ENCODE measurements at regions not wholly inside any gene's neighbourhood (a gene's known extent, or its start where the extent isn't known, plus 50 kb on each side); places are given as distances from the start of the nearest gene placed in this dataset.
A peak's percentile ranks its signal among the peaks of the same experiment; 100 is the strongest.

- no peak for DNase-seq (ENCODE audit: low spot score)
Measured at GRCh38 chr6:12221856-12222255, 68.3 kb upstream of the EDN1 start.

- DNase-seq (ENCODE audit: low spot score) = no peak
Measured at GRCh38 chr6:12222405-12223366, 67.5 kb upstream of the EDN1 start.

- no peak for DNase-seq (ENCODE audit: low spot score)
Measured at GRCh38 chr6:12223383-12223782, 66.8 kb upstream of the EDN1 start.

- DNase-seq (ENCODE audit: low spot score) = no peak
Measured at GRCh38 chr6:12224251-12224650, 65.9 kb upstream of the EDN1 start.

- DNase-seq (ENCODE audit: low spot score) = no peak
Measured at GRCh38 chr6:12228447-12229146, 61.6 kb upstream of the EDN1 start.

GRCh38 chr6:12229332-12229731, 60.8 kb upstream of the EDN1 start:
- no peak for DNase-seq (ENCODE audit: low spot score)

- DNase-seq (ENCODE audit: low spot score) = no peak
Measured at GRCh38 chr6:12230523-12230922, 59.6 kb upstream of the EDN1 start.

GRCh38 chr6:12232339-12232738, 57.8 kb upstream of the EDN1 start:
- peak; percentile 5 for DNase-seq (ENCODE audit: low spot score)

GRCh38 chr6:12232821-12233220, 57.3 kb upstream of the EDN1 start:
- no peak for DNase-seq (ENCODE audit: low spot score)

- peak; percentile 64 for DNase-seq (ENCODE audit: low spot score)
Measured at GRCh38 chr6:12233693-12234571, 56.2 kb upstream of the EDN1 start.

- no peak for DNase-seq (ENCODE audit: low spot score)
Measured at GRCh38 chr6:12235341-12235740, 54.8 kb upstream of the EDN1 start.

GRCh38 chr6:12238219-12238618, 51.9 kb upstream of the EDN1 start:
- no peak for DNase-seq (ENCODE audit: low spot score)

Data from CD4-positive, alpha-beta T cell treated with Interleukin-15 for 4 hours (primary cell).